HEK293 (cell line): ENCODE measurements at regions not wholly inside any gene's neighbourhood (a gene's known extent, or its start where the extent isn't known, plus 50 kb on each side); places are given as distances from the start of the nearest gene placed in this dataset.

Experiments
- CTCF ChIA-PET: fragments of 350-600 bp; formaldehyde crosslinking; extraction: SDS; loops from one replicate; lab custom pipeline; 2021; ENCODE audit warnings: antibody characterized with exemption; lab: Yijun Ruan, JAX
- POLR2A ChIA-PET: fragments of 300-600 bp; formaldehyde crosslinking; extraction: SDS; loops from one replicate; lab custom pipeline; 2020; ENCODE audit warnings: antibody characterized with exemption, inconsistent platforms; lab: Yijun Ruan, JAX
- H3K27ac ChIP-seq: fragments of 200-500 bp; sonication (Bioruptor generic); 2 replicates; pipeline ENCODE4 v1.5.1; 2014; ENCODE audit warnings: low read depth, low read length, control low read depth, inconsistent platforms; ENCODE audit errors: extremely low read depth
- H3K36me3 ChIP-seq, 2 experiments: fragments of 200-500 bp in 1 of 2; sonication (Bioruptor generic) in 1 of 2; 1 replicate in 1 of 2; 2 replicates in 1 of 2; pipeline ENCODE4 v1.5.1; 2014 to 2017; ENCODE audit warnings: inconsistent platforms in 2 of 2, low read length in 2 of 2; ENCODE audit not compliant: control insufficient read depth in 2 of 2, insufficient read depth in 1 of 2
- H3K4me1 ChIP-seq: fragments of 200-500 bp; sonication (Bioruptor generic); 2 replicates; pipeline ENCODE4 v1.5.1; 2014; ENCODE audit warnings: mild to moderate bottlenecking, low read length, inconsistent platforms; ENCODE audit not compliant: control insufficient read depth, insufficient read depth
- H3K4me3 ChIP-seq: 2 replicates; pipeline ENCODE4 v1.5.1; 2011; ENCODE audit warnings: low read depth, mild to moderate bottlenecking, control low read depth, low read length, moderate library complexity
- H3K9me3 ChIP-seq: fragments of 200-500 bp; sonication (Bioruptor generic); 2 replicates; pipeline ENCODE4 v1.5.1; 2014; ENCODE audit warnings: low read depth, low read length, inconsistent platforms; ENCODE audit not compliant: control insufficient read depth, insufficient read depth
- FEZF1 ChIP-seq: fragments of 450-650 bp; formaldehyde crosslinking; IDR thresholded peaks from 2 replicates; pipeline ENCODE4 v1.5.1; 2016; ENCODE audit warnings: missing biosample characterization, missing genetic modification characterization
- HOXD13 ChIP-seq: sonication (generic); formaldehyde crosslinking; IDR thresholded peaks from 2 replicates; pipeline ENCODE4 v1.8.0; 2022; ENCODE audit warnings: missing genetic modification reagents, borderline replicate concordance
- KLF17 ChIP-seq: fragments of 450-650 bp; formaldehyde crosslinking; IDR thresholded peaks from 2 replicates; pipeline ENCODE4 v1.5.1; 2016; ENCODE audit warnings: missing biosample characterization, missing genetic modification characterization
- KLF7 ChIP-seq: fragments of 450-650 bp; formaldehyde crosslinking; IDR thresholded peaks from 2 replicates; pipeline ENCODE4 v1.5.1; 2016; ENCODE audit warnings: missing biosample characterization, missing genetic modification characterization, borderline replicate concordance
- PBX3 ChIP-seq: sonication (generic); formaldehyde crosslinking; IDR thresholded peaks from 2 replicates; pipeline ENCODE4 v1.8.1; 2022; ENCODE audit warnings: mild to moderate bottlenecking, moderate library complexity, missing genetic modification reagents
- PRDM2 ChIP-seq: fragments of 450-650 bp; formaldehyde crosslinking; IDR thresholded peaks from 2 replicates; pipeline ENCODE4 v1.5.1; 2016; ENCODE audit warnings: missing biosample characterization, missing genetic modification characterization, borderline replicate concordance
- PRDM6 ChIP-seq: fragments of 450-650 bp; formaldehyde crosslinking; IDR thresholded peaks from 2 replicates; pipeline ENCODE4 v1.5.1; 2017; ENCODE audit warnings: missing biosample characterization, missing genetic modification characterization
- SP3 ChIP-seq: fragments of 450-650 bp; formaldehyde crosslinking; IDR thresholded peaks from 2 replicates; pipeline ENCODE4 v1.5.1; 2016; ENCODE audit warnings: missing biosample characterization, missing genetic modification characterization
- YY1 ChIP-seq: fragments of 450-650 bp; formaldehyde crosslinking; IDR thresholded peaks from 2 replicates; pipeline ENCODE4 v1.5.1; 2018; ENCODE audit warnings: missing biosample characterization, missing genetic modification characterization
- ZBTB17 ChIP-seq: fragments of 450-650 bp; formaldehyde crosslinking; IDR thresholded peaks from 2 replicates; pipeline ENCODE4 v1.5.1; 2016; ENCODE audit warnings: missing biosample characterization, missing genetic modification characterization
- ZBTB49 ChIP-seq: fragments of 450-650 bp; formaldehyde crosslinking; IDR thresholded peaks from 2 replicates; pipeline ENCODE4 v1.5.1; 2016; ENCODE audit warnings: missing biosample characterization, missing genetic modification characterization, low read depth
- ZFHX2 ChIP-seq: fragments of 450-650 bp; formaldehyde crosslinking; conservative IDR thresholded peaks from 2 replicates; pipeline ENCODE4 v1.5.1; 2016; ENCODE audit warnings: missing biosample characterization, missing genetic modification characterization
- ZNF133 ChIP-seq: fragments of 450-650 bp; formaldehyde crosslinking; IDR thresholded peaks from 2 replicates; pipeline ENCODE4 v1.5.1; 2016; ENCODE audit warnings: missing biosample characterization, missing genetic modification characterization
- ZNF174 ChIP-seq: fragments of 450-650 bp; formaldehyde crosslinking; IDR thresholded peaks from 2 replicates; pipeline ENCODE4 v1.5.0; 2017; ENCODE audit warnings: missing biosample characterization, mild to moderate bottlenecking, missing genetic modification characterization
- ZNF202 ChIP-seq: fragments of 450-650 bp; formaldehyde crosslinking; IDR thresholded peaks from 2 replicates; pipeline ENCODE4 v1.5.1; 2016; ENCODE audit warnings: missing biosample characterization, missing genetic modification characterization, borderline replicate concordance
- ZNF248 ChIP-seq: fragments of 450-650 bp; formaldehyde crosslinking; IDR thresholded peaks from 2 replicates; pipeline ENCODE4 v1.5.1; 2017; ENCODE audit warnings: missing biosample characterization, missing genetic modification characterization
- ZNF311 ChIP-seq: fragments of 450-650 bp; formaldehyde crosslinking; IDR thresholded peaks from 2 replicates; pipeline ENCODE4 v1.5.1; 2017; ENCODE audit warnings: missing biosample characterization, missing genetic modification characterization, borderline replicate concordance
- ZNF394 ChIP-seq: fragments of 450-650 bp; formaldehyde crosslinking; IDR thresholded peaks from 2 replicates; pipeline ENCODE4 v1.5.1; 2016; ENCODE audit warnings: missing biosample characterization, missing genetic modification characterization, mild to moderate bottlenecking, moderate library complexity, borderline replicate concordance
- ZNF398 ChIP-seq: fragments of 450-650 bp; formaldehyde crosslinking; IDR thresholded peaks from 2 replicates; pipeline ENCODE4 v1.5.1; 2017; ENCODE audit warnings: missing biosample characterization, missing genetic modification characterization

- CTCF ChIA-PET, result no interaction called here
- no peaks in the 10 kb centered on the region for H3K4me1 ChIP-seq
These were observed 635.5 kb upstream of the NETO1 start for GRCh38 chr18:73503326-73503725.

More at GRCh38 chr18:73503326-73503725, 635.5 kb upstream of the NETO1 start:
- no peak for TF ChIP-seq ZBTB17
- TF ChIP-seq ZNF394 (tag by site-specific recombination), result no peak
- TF ChIP-seq ZBTB49, result no peak
- TF ChIP-seq ZNF202 (tag by site-specific recombination), result no peak
- no peak for TF ChIP-seq KLF7 (tag by site-specific recombination)
- no peak for TF ChIP-seq PRDM2 (tag by site-specific recombination)
- no peak for TF ChIP-seq YY1 (tag by site-specific recombination)
- no peak for TF ChIP-seq ZNF311
- TF ChIP-seq ZNF398, result no peak
- TF ChIP-seq ZNF248 (tag by site-specific recombination), result no peak
- no peak for TF ChIP-seq PRDM6
- TF ChIP-seq FEZF1, result no peak
- no peak for TF ChIP-seq KLF17 (tag by site-specific recombination)
- TF ChIP-seq ZFHX2 (tag by site-specific recombination), result no peak
- TF ChIP-seq SP3 (tag by site-specific recombination), result no peak
- TF ChIP-seq ZNF174 (tag by site-specific recombination), result no peak
- TF ChIP-seq ZNF133, result no peak
- no peak for TF ChIP-seq HOXD13
- TF ChIP-seq PBX3, result no peak
- H3K4me3 ChIP-seq, result no peak overlapping the region
- POLR2A ChIA-PET, result no interaction called here
- H3K27ac ChIP-seq, result no peak overlapping the region
- no peaks in the 10 kb centered on the region for H3K9me3 ChIP-seq
- H3K36me3 ChIP-seq, result no peaks in the 10 kb centered on the region
